MCF 10A (cell line): ENCODE measurements at regions not wholly inside any gene's neighbourhood (a gene's known extent, or its start where the extent isn't known, plus 50 kb on each side); places are given as distances from the start of the nearest gene placed in this dataset.

Source experiments
- BruUV-seq: library from RNA; stranded (reverse); fragments of 400-500 nt; replicated peaks from 2 replicates; lab custom pipeline; 2021; lab: Mats Ljungman, UMichigan
- CTCF ChIA-PET: fragments of 300-600 bp; sonication (Branson Sonifier 250); formaldehyde crosslinking; extraction: SDS; loops from one replicate; lab custom pipeline; 2021; ENCODE audit warnings: antibody characterized with exemption, inconsistent platforms; lab: Yijun Ruan, JAX
- POLR2A ChIA-PET: fragments of 300-600, 350-650 bp; sonication (Branson Sonifier 250); formaldehyde crosslinking; extraction: SDS; loops from one replicate; lab custom pipeline; 2020; ENCODE audit warnings: antibody characterized with exemption, inconsistent platforms; lab: Yijun Ruan, JAX
- DNase-seq: peaks from one replicate; pipeline ENCODE4 v3.0.0-alpha.2; 2018; ENCODE audit not compliant: unreplicated experiment
- H3K27ac Mint-ChIP-seq: one replicate; pipeline ENCODE4 v1.8.0; 2022; ENCODE audit warnings: mild to moderate bottlenecking, low read depth, mixed read lengths; ENCODE audit not compliant: unreplicated experiment
- H3K27me3 Mint-ChIP-seq: one replicate; pipeline ENCODE4 v1.8.0; 2022; ENCODE audit warnings: mixed read lengths; ENCODE audit not compliant: insufficient read depth, unreplicated experiment
- H3K36me3 Mint-ChIP-seq: one replicate; pipeline ENCODE4 v1.8.0; 2022; ENCODE audit warnings: mild to moderate bottlenecking, moderate library complexity, mixed read lengths; ENCODE audit not compliant: insufficient read depth, unreplicated experiment
- H3K4me1 Mint-ChIP-seq: one replicate; pipeline ENCODE4 v1.8.0; 2022; ENCODE audit warnings: mixed read lengths; ENCODE audit not compliant: insufficient read depth, unreplicated experiment
- H3K4me3 Mint-ChIP-seq: one replicate; pipeline ENCODE4 v1.8.0; 2022; ENCODE audit warnings: mild to moderate bottlenecking, moderate library complexity, mixed read lengths; ENCODE audit not compliant: unreplicated experiment
- H3K9me3 Mint-ChIP-seq: one replicate; pipeline ENCODE4 v1.8.0; 2022; ENCODE audit warnings: mixed read lengths; ENCODE audit not compliant: unreplicated experiment
- CTCF ChIP-seq: fragments of 200-600 bp; IDR thresholded peaks from one replicate; pipeline ENCODE4 v1.8.0; 2022; ENCODE audit warnings: antibody characterized with exemption, mild to moderate bottlenecking; ENCODE audit not compliant: unreplicated experiment
- intact Hi-C: fragments of 100-400 bp; cut with micrococcal nuclease; formaldehyde crosslinking; loops from 2 replicates; pipeline ENCODE4 v1.14.1; 2022

GRCh38 chr2:126765395-126765794 is 109.4 kb downstream of the GYPC start:
- Mint-ChIP-seq H3K4me3 (no peak overlapping the region), H3K9me3 (no peaks in the 10 kb centered on the region), H3K27ac (no peak overlapping the region), H3K4me1 (peaks cover 5% of the 10 kb centered on the region), H3K27me3 (peaks cover 74% of the 10 kb centered on the region), H3K36me3 (peaks cover 6% of the 10 kb centered on the region)
- DNase-seq: no peak
- ChIA-PET CTCF (interaction anchor here (0.7 kb wide), 1 partner anchor 982 kb away, joined by 3 read pairs; no protein-coding TSS in a partner anchor), POLR2A (no interaction called here)
- no peak for TF ChIP-seq CTCF
- BruUV-seq: no TSS peak
- intact Hi-C loops: no loop called here

GRCh38 chr2:126766295-126766968 is 110.5 kb downstream of the GYPC start:
- no peak for TF ChIP-seq CTCF
- DNase-seq: no peak

GRCh38 chr2:126766969-126767296 is 111.0 kb downstream of the GYPC start:
- BruUV-seq: no TSS peak

More at GRCh38 chr2:126766295-126766968, 110.5 kb downstream of the GYPC start:
- no peaks in the 10 kb centered on the region for H3K9me3 Mint-ChIP-seq
- no TSS peak for BruUV-seq
- H3K27ac Mint-ChIP-seq: no peak overlapping the region
- ChIA-PET POLR2A (no interaction called here), CTCF (interaction anchor here (0.5 kb wide), 1 partner anchor 284 kb away, joined by 3 read pairs; no protein-coding TSS in a partner anchor)
- intact Hi-C loops: no loop called here
- peaks cover 84% of the 10 kb centered on the region for H3K27me3 Mint-ChIP-seq
- peaks cover 6% of the 10 kb centered on the region for H3K36me3 Mint-ChIP-seq
- no peak overlapping the region for H3K4me3 Mint-ChIP-seq
- peaks cover 5% of the 10 kb centered on the region for H3K4me1 Mint-ChIP-seq

GRCh38 chr2:126769118-126769517 is 113.2 kb downstream of the GYPC start:
- H3K27ac Mint-ChIP-seq: no peak overlapping the region
- DNase-seq: no peak
- no peak overlapping the region for H3K4me3 Mint-ChIP-seq
- H3K27me3 Mint-ChIP-seq: peaks cover 66% of the 10 kb centered on the region
- intact Hi-C loops: no loop called here
- TF ChIP-seq CTCF: no peak
- BruUV-seq: no TSS peak
- no peaks in the 10 kb centered on the region for H3K9me3 Mint-ChIP-seq
- ChIA-PET CTCF (interaction anchor here (1.2 kb wide), 1 partner anchor 8 kb away, joined by 3 read pairs; no protein-coding TSS in a partner anchor), POLR2A (no interaction called here)
- H3K4me1 Mint-ChIP-seq: no peaks in the 10 kb centered on the region
- peaks cover 6% of the 10 kb centered on the region for H3K36me3 Mint-ChIP-seq

More at GRCh38 chr2:126766969-126767296, 111.0 kb downstream of the GYPC start:
- no peak for TF ChIP-seq CTCF
- peaks cover 5% of the 10 kb centered on the region for H3K4me1 Mint-ChIP-seq
- peaks cover 6% of the 10 kb centered on the region for H3K36me3 Mint-ChIP-seq
- no peaks in the 10 kb centered on the region for H3K9me3 Mint-ChIP-seq
- H3K27ac Mint-ChIP-seq: no peak overlapping the region
- intact Hi-C loops: no loop called here
- H3K4me3 Mint-ChIP-seq: no peak overlapping the region
- no peak for DNase-seq
- peaks cover 85% of the 10 kb centered on the region for H3K27me3 Mint-ChIP-seq
- ChIA-PET POLR2A (no interaction called here), CTCF (interaction anchor here (0.5 kb wide), 2 partner anchors 283 to 286 kb away, joined by 3 read pairs; no protein-coding TSS in a partner anchor)
